D341Med (cell line): ENCODE measurements at regions not wholly inside any gene's neighbourhood (a gene's known extent, or its start where the extent isn't known, plus 50 kb on each side); places are given as distances from the start of the nearest gene placed in this dataset.
A peak's percentile ranks its signal among the peaks of the same experiment; 100 is the strongest.

ENCODE experiments used
- DNase-seq: peaks from one replicate; pipeline ENCODE4 v3.0.0; 2012; ENCODE audit warnings: low spot score

DNA sequence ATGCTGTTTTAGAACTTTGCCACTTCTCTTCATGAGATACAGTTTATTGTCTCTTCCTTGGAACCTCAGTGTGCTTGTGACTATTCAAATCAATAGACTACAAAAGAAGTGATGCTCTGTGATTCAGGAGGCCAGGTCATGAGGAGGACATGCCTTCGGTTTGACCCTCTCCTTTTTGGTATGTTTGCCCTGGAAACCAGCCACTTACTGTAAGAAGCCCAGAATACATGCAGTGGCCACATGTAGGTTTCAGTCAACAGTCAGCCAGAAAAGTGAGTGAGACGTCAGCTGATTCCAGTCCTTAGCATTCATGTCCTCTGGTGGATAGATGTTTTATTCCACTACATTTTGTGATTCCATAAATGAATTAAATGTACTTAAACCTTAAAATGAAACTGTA is 328.7 kb downstream of the PCDH18 start:
- no peak for DNase-seq

DNA sequence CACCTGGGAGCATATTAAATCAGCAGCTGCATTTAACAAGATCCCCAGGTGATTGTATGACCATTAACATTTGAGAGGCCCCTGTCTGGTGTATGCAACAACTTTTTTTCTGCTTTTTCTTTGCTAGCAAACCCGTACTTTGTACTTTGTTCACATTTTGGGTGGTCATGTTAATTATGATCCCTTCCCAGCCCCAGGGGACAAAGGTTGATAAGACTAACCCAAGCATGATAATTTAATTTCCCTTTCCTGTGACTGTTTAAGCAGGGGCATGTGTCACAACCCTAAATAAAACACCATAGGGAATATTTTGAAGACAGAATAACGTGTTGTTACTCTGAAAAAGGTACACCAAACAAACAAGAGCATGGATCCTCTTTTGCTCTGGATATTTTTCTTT is 332.0 kb downstream of the PCDH18 start:
- DNase-seq = no peak

DNA sequence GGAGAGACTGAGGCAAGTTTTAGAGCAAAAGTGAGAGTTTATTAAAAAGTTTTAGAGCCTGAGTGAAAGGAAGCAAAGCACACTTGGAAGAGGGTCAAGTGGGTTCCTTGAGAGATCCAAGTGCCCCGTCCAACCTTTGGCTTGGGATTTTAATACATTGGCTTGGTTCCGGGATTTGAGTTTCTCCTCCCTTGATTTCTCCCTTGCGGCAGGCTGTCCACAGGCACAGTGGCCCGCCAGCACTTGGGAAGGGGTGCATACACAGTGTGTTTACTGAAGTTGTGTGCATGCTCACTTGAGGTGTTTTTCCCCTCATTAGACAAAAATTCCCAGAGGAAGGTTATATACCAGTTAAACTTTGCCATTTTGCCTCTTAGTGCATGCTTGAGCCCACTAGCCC is 333.5 kb downstream of the PCDH18 start:
- no peak for DNase-seq

DNA sequence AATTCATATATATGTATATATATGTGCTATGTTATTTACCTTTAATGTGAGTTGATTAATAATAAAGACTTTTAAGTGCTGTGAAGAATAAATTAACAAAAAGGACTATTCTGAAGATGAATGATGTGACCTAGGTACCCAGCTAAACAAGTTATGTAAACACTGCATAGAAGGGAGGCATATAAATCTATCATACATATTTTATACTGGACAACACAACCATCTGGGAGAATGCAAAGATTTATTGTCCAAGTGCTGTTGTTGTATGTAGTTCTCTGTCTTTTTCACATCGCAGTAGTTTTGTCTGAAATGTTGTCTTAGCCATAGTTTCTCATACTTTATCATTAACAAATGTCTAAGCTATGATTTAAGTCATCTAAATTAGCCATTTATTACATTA is 337.6 kb downstream of the PCDH18 start:
- no peak for DNase-seq

DNA sequence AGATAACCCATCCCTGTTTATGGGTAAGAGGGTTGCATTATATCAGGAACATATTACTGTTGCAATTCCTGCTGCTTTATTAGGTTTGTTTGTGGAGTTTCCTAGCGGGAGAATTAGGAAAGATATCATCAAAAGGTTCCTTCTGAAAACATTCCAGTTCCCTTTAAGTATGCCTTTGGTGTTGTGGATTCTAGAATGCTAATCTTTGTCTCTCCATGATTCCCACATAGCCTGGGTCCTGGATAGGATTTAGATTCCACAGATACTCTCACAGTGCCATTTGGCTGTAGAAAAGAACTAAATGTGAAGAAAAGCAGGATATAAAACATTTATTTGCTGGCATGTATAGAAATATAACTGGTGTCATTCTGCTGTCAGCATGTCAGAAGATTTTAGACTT is 338.7 kb downstream of the PCDH18 start:
- no peak for DNase-seq

DNA sequence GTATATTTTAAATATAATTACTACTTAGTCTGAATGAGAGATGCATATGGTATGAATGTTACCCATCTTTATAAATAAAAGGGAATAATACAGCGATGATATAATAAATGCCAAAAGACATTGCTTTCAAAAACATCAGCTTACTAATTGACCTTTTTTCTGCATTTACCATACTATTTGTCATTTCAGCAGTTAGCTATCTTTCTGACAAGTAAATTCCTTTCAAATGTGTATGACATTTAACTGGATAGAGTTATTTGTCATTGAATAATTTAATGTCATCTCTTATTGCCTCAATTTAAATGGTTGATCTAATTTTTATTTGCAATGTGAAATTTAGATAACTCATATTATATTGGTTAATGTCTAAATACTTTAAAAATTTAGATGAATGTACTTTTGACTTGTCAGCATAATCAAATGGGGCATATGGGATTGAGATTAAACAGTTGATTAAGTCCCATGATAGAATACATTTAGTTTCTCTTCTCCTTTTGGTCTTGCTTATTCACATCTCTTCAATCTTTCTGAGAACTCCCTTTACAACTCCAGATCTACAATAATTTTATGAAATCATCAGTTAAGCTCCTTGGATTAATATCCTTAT is 350.9 kb downstream of the PCDH18 start:
- no peak for DNase-seq

DNA sequence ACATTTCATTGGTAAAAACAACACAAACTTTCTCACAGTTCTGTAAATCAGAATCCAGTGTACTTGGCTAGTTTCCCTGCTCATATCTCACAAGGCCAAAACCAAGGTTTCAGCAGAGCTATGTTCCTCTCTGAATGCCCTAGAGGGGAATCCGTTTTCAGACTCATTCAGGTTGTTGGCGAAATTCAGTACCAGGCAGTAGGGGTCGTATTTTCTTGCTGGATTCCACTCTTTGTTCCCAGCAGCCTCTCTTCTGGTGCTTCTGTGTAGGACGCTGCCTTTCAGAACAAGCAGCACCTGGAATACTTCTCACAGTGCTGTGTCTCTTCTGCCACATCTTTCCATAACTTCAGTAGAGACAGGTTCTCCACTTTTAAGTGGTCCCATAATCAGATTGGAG is 351.9 kb downstream of the PCDH18 start:
- DNase-seq = no peak

DNA sequence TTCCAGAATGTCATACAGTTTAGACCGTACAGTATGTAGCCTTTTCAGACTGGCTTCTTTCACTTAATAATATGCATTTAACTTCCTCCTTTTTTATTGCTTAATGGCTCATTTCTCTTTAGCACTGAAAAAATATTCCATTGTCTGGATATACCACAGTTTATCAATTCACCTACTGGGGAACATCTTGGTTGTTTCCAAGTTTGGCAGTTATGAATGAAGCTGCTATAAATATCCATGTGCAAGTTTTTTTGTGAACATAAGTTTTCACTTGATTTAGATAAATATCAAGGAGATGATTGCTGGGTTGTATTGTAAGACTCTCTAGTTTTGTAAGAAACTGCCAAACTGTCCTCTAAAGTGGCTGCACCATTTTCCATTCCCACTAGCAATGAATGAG is 375.5 kb downstream of the PCDH18 start:
- no peak for DNase-seq

DNA sequence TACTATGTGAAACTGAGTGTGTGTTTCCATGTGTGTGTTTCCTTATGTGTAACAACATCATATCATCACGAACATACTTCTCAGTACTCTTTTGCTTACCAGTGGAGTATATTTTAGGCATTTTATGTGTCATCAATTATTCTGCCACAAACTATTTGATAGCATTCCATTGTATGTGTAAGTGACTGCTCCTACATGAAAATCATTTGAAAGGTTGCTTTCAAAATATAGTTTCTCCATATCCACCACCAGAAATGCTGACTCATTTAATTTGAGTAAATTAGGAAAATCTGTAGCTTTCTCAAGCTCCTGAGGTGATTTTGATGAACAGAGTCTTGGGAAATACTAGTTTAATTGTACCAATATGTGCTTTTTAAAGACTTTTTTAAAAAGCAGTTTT is 376.2 kb downstream of the PCDH18 start:
- DNase-seq = no peak

DNA sequence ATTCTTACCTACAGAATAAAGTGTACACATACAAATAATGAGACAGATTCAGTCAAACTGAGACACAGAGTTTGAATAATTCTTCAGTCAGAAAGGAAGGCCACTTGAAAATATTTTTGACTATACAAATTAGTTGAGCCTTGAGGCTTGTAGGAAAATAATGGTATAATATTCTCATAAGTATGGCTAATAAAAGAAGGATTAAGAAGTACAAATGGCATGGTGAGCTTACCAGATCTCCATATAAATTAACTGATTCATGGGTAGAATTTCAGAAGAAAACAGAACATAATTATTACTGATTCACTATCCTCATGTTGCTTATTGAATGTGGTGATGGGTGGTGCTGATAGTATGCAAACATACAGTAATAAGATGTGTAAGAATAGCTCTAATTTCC is 401.1 kb downstream of the PCDH18 start:
- DNase-seq = no peak

DNA sequence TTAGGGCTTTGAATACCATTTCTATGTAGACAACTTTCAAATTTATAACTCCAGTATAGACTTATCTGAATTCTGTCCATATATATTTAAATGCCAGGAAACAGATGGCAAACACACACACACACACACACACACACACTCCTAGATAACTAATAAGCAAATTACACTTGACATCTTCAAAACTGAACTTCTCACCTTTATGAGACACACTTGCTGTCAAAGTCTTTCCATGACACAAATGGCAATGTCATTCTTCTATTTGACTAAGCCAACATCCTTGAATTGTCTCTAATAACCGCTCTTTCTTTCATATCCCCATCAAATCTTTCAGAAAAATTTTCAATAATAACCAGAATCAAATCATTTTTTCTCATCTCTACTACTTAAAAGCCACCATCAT is 402.4 kb downstream of the PCDH18 start:
- DNase-seq = no peak

DNA sequence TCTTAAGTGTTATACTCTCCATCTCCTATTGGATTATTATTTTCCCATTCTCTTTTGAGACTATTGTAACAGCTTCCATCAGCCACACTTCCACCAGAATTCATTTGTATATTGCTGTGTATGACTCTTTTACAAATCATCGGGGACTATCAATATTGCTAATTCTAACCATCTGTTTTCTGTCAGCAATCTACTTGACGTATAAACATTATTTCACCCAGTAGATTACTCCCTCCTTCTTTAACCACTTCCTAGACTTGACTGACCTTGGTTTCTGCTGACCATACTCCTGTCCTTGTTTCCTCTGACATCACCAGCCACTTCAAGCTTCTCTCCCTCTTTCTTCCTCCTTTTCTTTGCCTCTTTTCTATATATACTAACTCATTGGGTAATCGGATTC is 402.9 kb downstream of the PCDH18 start:
- no peak for DNase-seq

DNA sequence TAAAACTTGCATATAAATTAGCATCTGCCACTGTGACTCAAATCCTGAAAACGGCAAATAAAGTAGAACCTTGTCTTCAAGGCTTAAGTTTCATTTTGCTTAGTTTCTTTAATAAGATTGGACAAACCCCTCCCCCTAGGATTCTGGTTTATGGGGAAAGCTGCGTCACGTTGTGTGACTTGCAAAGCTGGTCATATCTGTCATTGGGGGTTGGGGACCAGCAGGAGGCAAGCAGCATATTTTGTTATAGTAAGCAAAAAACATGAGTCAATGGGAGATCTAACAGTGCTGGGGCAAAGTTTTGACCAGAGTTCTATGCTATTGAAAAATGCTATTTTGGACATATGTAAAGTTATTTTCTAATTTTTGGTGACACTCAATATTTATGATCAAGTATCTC is 407.3 kb downstream of the PCDH18 start:
- DNase-seq = no peak

DNA sequence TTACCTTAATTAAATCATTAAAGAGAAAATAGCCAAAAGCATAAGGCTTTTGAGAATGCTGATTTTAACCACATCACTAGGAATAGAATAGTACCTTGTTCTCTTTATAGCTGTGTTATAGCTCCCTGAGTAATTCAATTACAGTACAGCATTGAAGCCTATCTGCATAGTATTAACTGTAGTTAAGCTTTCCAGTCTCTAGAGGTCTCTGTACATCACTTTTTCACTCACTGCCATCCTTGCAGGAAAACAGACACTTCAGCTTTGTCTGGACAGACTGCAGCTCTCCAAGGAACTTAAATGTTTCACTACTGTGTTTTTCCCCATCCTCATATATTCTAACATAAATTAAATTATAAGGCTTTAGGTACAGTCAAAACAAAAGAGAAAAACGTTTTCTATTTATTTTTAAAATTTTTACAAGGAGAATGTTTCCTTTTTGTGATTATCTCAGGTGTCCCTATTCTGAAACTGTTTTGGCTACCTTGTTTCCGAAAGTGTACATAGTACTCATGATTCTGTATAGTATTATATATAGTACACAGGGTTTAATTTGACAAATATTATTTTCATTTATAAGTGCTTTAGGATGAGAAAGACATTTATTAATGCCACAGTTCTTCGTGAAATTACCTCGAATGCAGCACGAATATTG is 407.9 kb downstream of the PCDH18 start:
- DNase-seq = peak; percentile 48

DNA sequence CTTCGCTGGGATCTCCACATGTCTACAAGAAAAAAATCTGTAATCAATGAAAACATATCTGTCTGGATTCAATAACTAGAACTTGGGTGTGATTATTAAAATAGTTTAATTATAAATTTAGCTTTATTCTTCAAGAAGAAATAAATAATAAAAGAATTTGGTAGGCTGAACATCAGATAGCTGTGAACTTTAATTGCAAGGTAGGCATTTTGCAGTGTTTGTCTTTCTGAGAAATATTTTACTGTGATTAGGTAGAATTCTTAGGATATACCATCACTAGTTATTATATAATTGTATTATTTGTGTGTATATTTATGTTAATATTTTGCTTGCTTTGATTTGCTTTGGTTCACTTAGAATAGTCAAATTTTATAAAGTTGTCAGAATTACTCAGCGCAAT is 409.4 kb downstream of the PCDH18 start:
- no peak for DNase-seq

DNA sequence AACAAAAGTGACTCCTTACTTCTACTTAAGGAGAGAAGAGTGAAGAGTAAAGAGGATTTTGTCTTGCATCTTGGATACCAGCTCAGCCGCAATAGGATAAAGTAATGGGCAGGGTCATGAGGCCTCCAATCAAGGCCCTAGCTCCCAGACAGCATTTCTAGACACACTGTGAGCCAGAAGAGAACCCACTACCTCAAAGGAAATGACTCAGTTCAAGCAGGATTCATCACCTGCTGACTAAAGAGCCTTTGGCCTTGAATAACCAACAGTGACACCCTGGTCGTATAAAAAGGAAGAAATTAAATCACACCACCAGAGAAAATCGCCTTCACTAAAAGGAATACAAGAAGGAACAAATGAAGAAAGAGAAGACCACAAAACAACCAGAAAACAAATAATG is 416.1 kb downstream of the PCDH18 start:
- DNase-seq = no peak

DNA sequence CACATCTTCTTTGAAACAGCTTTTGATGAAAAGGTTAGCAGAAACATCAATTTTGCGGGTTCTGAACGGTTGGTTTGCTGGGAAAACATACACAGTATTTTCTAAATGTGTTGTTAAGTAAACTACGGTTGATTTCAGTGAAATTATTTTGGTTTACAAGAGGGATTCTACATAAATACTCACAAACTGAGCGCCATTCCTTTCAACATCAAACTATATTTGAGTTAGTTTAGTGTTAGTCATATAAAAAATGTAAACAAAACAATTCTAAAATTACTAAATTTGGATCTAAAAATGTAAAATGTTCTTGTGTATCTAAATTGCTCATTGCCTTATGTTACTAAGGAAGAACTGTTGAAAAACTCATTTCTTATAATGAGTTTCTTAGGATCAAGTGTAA is 425.6 kb downstream of the PCDH18 start:
- no peak for DNase-seq

DNA sequence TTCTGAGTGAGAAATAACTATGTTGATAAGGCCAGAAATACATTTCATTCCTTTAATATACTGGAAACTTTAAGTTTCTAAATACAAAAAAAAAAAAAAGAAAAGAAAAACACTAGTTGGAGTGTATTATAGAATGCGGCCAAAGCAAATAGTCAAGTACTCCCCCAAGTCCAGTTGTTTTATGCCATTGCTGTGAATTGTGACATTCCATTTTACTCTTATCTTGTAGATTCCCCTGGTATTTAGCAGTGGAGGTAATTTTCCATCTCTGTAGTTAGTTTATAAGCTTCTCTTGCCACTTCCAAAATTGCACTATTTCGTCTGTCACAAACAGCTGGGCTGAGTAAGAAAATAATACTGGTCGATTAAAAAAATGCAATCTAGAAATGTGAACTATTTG is 426.0 kb downstream of the PCDH18 start:
- no peak for DNase-seq

DNA sequence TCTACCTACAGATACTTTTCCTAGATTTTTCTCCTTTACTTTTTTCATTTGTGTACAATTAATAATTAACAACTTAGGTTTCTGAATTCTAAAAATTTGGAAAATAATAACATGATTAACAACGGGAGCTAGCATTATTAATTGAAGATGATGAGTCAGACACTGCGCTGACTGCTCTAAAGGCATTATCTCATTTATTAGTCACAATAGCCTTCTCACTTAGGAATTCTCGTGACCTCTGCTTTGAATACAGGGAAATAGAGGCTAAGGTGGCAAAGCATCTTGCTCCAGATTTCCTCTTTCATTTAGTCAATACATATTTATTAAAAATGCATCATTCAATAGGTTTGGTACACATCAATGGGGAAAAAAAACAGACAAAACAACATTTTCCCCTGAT is 441.3 kb downstream of the PCDH18 start:
- DNase-seq = no peak

DNA sequence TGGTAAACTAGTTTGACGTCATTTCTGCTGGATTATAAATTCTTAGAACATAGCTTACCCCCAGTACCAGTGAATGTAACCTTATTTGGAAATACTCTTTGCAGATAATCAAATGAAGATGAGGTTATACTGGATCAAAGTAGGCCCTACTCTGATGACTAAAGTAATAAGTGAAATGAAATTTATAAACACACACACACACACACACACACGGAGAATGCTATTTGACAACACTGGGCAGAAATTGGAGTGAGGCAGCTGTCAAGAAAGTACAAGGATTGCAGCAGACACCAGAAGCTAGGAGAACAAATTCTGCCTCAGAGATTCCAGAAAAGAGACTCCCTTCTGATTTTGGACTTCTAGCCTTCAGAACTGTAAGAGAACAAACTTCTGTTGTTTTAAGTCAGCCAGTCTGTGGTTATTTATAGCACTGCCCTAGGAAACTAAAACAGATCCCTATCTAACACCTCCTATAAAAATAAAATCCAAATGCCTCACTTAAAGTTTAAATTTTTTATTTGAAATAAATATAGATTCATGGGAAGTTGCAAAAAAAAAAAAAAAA is 448.6 kb downstream of the PCDH18 start:
- DNase-seq = no peak

DNA sequence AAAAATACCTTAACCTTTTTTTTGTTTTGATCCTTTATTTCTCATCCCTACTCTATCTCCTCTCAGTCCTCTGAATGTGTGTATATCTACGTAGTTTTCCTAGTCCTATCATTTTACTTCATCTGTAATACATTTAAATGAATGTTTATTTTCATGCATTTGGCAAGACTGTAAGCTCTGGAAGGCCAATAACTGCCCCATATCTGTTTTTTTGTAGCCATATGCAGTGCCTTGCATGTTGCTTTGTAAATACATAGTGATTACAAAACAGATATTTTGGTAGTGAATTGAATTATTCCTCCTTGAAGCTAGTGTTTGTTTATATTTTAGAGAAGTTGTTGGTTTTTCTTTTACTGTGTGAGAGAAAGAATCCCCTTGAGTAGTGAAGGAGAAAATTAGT is 450.2 kb downstream of the PCDH18 start:
- DNase-seq = no peak

DNA sequence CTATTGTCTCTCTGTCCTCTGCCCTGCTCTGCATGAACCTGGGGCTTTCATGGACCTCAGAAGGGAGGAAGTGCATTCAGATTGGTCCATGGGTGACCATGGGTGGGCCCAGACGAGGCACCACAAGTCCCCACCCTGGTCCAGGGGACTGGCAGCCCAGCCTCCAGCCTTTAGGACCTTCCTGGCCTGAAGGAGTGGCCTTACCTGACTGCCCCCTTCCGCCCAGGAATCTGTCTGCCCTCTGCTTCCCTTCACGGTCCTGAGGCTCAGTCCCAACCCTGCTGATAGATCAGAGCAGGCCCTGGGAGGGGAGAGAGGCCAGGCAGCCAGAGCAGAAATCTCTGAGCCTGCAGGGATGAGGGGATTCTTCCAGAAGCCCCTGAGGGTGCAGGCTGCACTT is 455.4 kb downstream of the PCDH18 start:
- no peak for DNase-seq

DNA sequence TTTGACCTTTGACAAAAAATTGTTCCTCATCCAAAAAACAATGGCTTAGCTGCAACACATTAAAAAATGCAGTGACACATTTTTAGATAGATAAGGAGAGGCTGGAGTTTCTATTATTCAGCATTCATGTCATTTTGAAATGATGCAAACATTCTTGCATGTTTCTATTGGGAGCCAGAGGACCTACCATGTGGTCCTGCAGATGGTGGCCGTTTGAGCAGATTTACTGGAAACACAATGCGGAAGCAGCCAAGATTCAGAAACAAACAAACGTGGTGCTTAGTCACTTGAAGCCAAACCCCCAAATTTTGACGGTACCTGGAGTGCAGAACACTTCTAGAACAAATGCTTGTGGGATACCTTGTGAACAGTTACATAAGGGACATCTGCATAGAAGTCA is 456.7 kb downstream of the PCDH18 start:
- DNase-seq = no peak

DNA sequence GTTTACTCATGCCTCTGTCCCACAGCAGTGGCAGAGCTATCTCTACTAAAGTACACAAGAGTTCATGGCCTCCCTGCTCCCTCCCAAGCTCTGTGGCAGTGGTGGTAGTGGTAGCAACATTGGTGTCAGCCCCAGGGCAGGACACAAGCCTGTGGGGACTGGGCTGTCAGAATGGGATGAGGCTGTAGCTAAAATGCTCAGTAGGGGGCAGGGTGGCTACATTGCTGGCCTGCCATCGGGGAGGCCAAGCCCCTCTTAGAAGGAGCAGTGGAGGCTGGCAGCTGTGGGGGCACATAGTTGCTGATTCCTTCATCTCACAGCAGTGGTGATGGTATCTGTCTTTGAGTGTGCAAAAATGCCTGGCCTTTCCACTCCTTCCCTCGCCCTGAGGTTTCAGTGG is 461.7 kb downstream of the PCDH18 start:
- DNase-seq = peak; percentile 9
